ENCODE measurements at regions not wholly inside any gene's neighbourhood (a gene's known extent, or its start where the extent isn't known, plus 50 kb on each side); places are given as distances from the start of the nearest gene placed in this dataset.

DNA sequence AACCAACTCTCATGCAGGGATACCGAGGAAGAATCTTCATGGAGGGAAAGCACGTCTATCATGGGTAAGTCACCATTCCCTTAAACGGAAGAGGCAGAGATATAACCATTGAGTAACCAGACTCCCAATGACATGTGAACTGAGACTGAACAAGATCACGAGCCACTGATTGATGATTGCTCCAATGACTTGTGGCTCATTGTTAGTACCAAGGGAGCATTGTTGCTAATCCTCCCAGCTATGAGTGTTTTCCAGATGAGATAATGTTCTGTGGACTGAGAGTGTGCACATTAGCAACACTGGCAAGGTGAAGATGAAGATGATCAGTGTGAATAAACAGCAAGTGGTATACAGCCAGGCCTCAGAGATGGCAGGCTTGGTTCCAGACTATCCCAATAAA is 219.2 kb upstream of the MAP3K1 start:
- CTCF ChIA-PET: no interaction called here
- ATAC-seq: no peak
- H3K9me3 Mint-ChIP-seq: no peaks in the 10 kb centered on the region

DNA sequence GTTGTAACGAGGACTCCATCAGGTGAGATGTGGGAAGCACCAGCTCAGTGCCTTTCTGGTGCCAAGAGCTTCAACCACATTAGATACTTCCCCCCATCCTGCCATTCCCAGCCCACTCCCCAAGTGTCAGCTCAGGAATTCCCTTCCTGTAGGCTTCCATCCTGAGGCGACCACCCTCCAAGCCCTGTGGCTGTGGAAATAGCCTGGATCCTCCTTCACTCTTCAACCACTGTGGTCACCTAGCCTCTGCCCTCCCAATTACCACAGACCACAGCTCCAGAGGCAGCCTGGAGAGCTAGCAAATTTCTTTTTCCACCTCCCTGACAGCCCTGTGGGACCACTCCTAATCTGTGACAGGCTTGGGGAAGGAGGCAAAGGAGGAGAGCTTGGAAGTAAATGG is 219.8 kb upstream of the MAP3K1 start:
- Mint-ChIP-seq H3K9me3 (no peaks in the 10 kb centered on the region), H3K27ac (no peak overlapping the region), H3K4me3 (no peak overlapping the region), H3K4me1 (ENCODE audit: low read depth) (peaks cover 3% of the 10 kb centered on the region), H3K27me3 (no peaks in the 10 kb centered on the region), H3K36me3 (ENCODE audit: low read depth) (no peaks in the 10 kb centered on the region)
- no peak for ATAC-seq
- CTCF ChIA-PET: no interaction called here
- POLR2A ChIA-PET: no interaction called here
- TF ChIP-seq, protein P1, sequence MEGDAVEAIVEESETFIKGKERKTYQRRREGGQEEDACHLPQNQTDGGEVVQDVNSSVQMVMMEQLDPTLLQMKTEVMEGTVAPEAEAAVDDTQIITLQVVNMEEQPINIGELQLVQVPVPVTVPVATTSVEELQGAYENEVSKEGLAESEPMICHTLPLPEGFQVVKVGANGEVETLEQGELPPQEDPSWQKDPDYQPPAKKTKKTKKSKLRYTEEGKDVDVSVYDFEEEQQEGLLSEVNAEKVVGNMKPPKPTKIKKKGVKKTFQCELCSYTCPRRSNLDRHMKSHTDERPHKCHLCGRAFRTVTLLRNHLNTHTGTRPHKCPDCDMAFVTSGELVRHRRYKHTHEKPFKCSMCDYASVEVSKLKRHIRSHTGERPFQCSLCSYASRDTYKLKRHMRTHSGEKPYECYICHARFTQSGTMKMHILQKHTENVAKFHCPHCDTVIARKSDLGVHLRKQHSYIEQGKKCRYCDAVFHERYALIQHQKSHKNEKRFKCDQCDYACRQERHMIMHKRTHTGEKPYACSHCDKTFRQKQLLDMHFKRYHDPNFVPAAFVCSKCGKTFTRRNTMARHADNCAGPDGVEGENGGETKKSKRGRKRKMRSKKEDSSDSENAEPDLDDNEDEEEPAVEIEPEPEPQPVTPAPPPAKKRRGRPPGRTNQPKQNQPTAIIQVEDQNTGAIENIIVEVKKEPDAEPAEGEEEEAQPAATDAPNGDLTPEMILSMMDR (IDR thresholded peaks at IDR 0.05): no peak
- intact Hi-C loops (cut with micrococcal nuclease): no loop called here
- no peak for DNase-seq

More for the DNA sequence above, 219.2 kb upstream of the MAP3K1 start:
- Mint-ChIP-seq H3K4me3 (no peak overlapping the region), H3K4me1 (ENCODE audit: low read depth) (peaks cover 3% of the 10 kb centered on the region), H3K27ac (no peak overlapping the region), H3K36me3 (ENCODE audit: low read depth) (no peaks in the 10 kb centered on the region), H3K27me3 (no peaks in the 10 kb centered on the region)
- POLR2A ChIA-PET: no interaction called here
- DNase-seq: no peak
- TF ChIP-seq, protein P1 (IDR thresholded peaks at IDR 0.05): no peak
- intact Hi-C loops (cut with micrococcal nuclease): no loop called here

DNA sequence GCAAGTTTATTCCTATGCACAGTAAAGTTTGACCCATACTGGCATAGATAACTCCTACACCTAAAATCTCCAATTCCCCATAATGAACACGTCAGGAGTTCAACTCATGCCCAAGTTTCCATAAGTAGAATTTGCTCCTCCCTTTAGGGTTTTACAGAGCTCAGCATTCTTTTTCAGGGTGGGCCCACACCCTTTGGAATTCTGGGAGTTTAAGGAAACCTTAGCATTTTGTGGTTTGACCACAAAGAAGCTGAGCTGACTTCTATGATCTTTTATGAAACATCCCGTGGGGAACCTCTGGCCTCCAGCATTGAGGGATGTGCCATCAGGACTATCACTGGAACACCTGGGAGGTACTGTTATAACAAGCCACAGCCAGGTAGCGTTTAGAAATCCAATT is 220.6 kb upstream of the MAP3K1 start:
- ChIA-PET CTCF (no interaction called here), POLR2A (interaction anchor here (0.6 kb wide), 1 partner anchor 672 kb away, joined by 3 read pairs; no protein-coding TSS in a partner anchor)
- ATAC-seq (no peak), DNase-seq (no peak)
- intact Hi-C loops (cut with micrococcal nuclease): no loop called here
- no peak overlapping the region for H3K4me3 Mint-ChIP-seq
- H3K27ac Mint-ChIP-seq: no peak overlapping the region
- peaks cover 3% of the 10 kb centered on the region for H3K4me1 Mint-ChIP-seq (ENCODE audit: low read depth)
- no peaks in the 10 kb centered on the region for H3K27me3 Mint-ChIP-seq
- H3K9me3 Mint-ChIP-seq: no peaks in the 10 kb centered on the region
- TF ChIP-seq, protein P1 (IDR thresholded peaks at IDR 0.05): no peak
- H3K36me3 Mint-ChIP-seq (ENCODE audit: low read depth): no peaks in the 10 kb centered on the region

DNA sequence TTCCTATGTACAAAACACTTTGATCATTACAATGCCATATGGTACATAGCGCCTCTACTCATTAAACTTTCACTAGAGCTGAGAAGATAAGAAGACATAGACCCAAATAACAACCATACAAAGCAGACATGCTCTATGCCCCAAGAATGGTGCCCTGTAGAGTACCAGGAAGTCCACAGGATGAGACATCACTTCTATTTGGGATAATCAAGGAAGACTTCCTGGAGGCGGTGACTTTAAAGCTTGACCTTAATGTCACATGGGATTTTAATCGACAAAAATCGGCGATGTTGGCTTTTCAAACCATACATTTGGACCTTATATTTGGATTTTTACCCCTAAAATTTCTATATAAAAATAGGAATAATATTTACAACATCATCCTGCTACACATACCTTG is 224.3 kb upstream of the MAP3K1 start:
- ChIA-PET POLR2A (interaction anchor here (1.2 kb wide), 1 partner anchor 122 kb away, joined by 3 read pairs; no protein-coding TSS in a partner anchor), CTCF (no interaction called here)
- intact Hi-C loops (cut with micrococcal nuclease): no loop called here
- DNase-seq (no peak), ATAC-seq (no peak)
- no peak overlapping the region for H3K27ac Mint-ChIP-seq
- H3K9me3 Mint-ChIP-seq: no peaks in the 10 kb centered on the region
- no peaks in the 10 kb centered on the region for H3K36me3 Mint-ChIP-seq (ENCODE audit: low read depth)
- no peak overlapping the region for H3K4me3 Mint-ChIP-seq
- TF ChIP-seq, protein P1 (IDR thresholded peaks at IDR 0.05): no peak
- peaks cover 29% of the 10 kb centered on the region for H3K4me1 Mint-ChIP-seq (ENCODE audit: low read depth)
- H3K27me3 Mint-ChIP-seq: no peaks in the 10 kb centered on the region

DNA sequence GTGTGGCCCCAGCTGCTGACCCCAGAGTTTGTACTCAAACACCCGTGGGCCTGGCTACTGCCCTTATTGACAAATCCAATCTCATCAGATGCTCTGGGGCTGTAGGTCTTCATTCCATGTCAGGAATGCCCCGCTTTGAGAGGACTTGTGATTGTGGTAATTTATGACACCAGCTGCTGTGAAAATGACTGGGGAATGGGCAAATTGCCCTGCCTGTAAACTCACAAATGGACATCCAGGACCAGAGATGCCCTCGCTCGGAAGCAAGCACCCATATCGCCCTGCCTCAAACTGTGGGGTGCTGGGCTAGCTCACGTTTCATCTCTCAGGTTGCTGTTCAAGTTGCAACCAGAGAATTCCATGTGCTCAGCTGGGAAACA is 225.9 kb upstream of the MAP3K1 start:
- ChIA-PET CTCF (interaction anchor here (1.0 to 1.7 kb wide), 3 partner anchors 28 to 238 kb away, joined by 3 read pairs; no protein-coding TSS in a partner anchor), POLR2A (no interaction called here)
- H3K4me3 Mint-ChIP-seq: no peak overlapping the region

More for the DNA sequence above, 225.9 kb upstream of the MAP3K1 start:
- no peak for ATAC-seq
- H3K27ac Mint-ChIP-seq: no peak overlapping the region
- H3K27me3 Mint-ChIP-seq: peaks cover 2% of the 10 kb centered on the region
- no peak for DNase-seq
- peaks cover 32% of the 10 kb centered on the region for H3K4me1 Mint-ChIP-seq (ENCODE audit: low read depth)
- H3K9me3 Mint-ChIP-seq: no peaks in the 10 kb centered on the region
- intact Hi-C loops (cut with micrococcal nuclease): no loop called here
- no peaks in the 10 kb centered on the region for H3K36me3 Mint-ChIP-seq (ENCODE audit: low read depth)
- TF ChIP-seq, protein P1 (IDR thresholded peaks at IDR 0.05): no peak

Data from activated CD8-positive, alpha-beta T cell treated with anti-CD3 and anti-CD28 coated beads for 36 hours (primary cell).